NCI-H2029 treated with DMSO at 0.1 percent for 48 hours (cell line): ENCODE measurements at regions not wholly inside any gene's neighbourhood (a gene's known extent, or its start where the extent isn't known, plus 50 kb on each side); places are given as distances from the start of the nearest gene placed in this dataset.
"Not testable (repeated sequence)": the region's sequence is repeated elsewhere in the genome, so short reads cannot be mapped to it uniquely, and the experiment has no call there.

Experiments used
- DNase-seq: peaks from one replicate; lab custom pipeline; 2025; lab: John Stamatoyannopoulos, UW

DNA sequence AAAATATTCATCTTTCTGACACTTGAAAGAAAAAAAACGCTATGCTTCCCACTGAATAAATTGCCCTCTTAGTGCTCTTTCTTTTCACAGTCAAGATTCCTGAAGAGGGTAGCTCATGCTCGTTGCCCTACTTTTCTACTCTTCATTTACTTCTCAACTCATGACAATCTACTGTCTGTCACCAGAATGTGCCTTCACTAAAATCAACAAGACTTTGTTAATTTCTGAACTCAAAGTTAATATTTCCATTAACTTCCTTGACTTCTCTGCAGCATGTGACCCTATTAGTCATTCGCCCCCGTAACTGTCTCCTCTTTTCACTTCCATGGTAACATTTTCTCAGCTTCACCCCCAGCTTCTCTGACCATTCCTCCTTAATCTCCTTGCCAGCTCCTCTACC, 98.9 kb upstream of the MAPRE2 start:
- no peak for DNase-seq

GRCh38 chr18:34942975-34943374, 98.2 kb upstream of the MAPRE2 start:
- DNase-seq = no peak

DNA sequence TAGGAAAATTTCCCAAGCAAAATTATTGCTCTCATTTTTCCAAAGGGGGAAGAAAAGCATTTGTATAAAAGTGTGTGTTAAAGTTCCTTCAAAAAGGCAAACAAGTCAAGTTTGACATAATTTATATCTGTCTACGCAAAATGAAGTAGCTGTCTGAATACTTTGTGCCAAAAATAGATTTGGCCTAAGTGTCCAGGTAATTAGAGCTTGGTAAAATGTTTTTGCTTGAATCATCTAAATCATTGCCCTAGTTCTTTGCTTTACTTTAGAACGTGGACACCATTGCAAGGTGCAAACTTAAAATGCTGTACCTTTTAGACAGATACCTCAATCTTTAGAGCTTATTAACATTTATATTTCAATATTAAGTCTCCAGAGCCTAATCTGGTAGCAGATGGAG, 97.6 kb upstream of the MAPRE2 start:
- no peak for DNase-seq

- DNase-seq = no peak
Measured at GRCh38 chr18:34947711-34948125, 93.5 kb upstream of the MAPRE2 start.

- no peak for DNase-seq
Measured at GRCh38 chr18:34951625-34952379, 89.4 kb upstream of the MAPRE2 start.

DNA sequence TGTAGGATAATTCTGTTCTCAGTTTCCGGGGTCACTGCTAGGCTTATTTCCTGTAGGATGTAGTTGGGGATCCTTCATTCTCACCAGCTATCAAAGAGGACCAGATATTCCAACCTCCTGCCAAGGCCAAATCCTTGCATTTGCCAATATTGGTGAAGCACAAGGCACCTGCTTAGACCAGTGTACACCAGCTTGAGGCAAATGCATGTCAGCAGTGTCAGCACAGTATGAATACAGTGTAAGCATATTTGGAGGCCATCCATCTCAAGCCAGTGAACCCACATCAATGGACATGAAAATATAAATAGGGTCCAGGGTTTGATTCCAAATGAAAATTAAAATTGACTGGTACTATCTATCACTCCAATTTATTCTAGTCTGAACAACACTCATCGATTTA, 88.0 kb upstream of the MAPRE2 start:
- DNase-seq = no peak

DNA sequence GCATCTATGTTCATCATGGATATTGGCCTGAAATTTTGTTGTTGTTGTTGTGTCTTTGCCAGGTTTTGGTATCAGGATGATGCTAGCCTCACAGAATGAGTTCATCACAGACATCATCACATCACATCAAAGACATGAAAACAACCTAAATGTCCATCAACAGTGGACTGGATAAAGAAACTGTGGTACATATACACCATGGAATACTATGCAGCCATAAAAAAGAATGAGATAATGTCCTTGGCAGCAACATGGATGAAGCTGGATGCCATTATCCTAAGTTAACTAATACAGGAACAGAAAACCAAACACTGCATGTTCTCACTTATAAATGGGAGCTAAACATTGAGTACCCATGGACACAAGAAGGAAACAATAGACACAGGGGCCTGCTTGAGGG, 85.7 kb upstream of the MAPRE2 start:
- not testable (repeated sequence) for DNase-seq

- DNase-seq = no peak
Measured at GRCh38 chr18:34956663-34957062, 84.5 kb upstream of the MAPRE2 start.

DNA sequence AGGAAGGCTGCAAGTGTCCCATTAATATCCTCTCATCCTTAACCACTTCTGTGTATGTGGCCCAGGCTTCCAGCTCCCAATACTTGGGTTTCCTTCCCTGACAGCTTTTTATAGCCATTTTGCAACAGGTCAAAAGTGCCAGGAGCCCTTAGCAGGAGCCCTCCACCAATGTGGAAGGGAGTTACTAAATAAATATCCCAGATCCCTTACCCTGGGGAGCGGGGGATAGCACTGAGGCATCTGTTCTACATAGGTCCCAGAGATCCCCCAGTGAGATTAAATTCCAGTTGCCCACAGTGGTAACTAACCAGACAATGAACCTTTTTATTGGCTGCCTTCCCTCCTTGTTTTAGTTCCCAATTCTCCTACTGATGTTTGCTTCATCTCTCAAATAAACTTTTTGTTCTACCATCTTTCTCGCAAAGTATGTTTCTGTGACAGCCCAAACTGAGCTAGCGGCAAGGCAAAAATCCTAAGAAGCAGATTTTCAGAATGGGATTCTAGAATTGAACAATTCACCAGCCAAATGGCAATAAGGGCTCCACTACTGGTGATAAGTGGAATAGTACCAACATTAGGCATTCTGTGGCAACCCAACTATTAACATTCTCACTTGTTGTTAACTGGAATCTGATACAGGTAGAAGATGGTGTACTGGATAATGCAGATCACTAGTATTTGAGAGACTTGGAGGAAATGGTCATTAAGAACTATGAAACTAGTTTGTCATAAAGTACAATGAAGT, 83.9 kb upstream of the MAPRE2 start:
- no peak for DNase-seq

DNA sequence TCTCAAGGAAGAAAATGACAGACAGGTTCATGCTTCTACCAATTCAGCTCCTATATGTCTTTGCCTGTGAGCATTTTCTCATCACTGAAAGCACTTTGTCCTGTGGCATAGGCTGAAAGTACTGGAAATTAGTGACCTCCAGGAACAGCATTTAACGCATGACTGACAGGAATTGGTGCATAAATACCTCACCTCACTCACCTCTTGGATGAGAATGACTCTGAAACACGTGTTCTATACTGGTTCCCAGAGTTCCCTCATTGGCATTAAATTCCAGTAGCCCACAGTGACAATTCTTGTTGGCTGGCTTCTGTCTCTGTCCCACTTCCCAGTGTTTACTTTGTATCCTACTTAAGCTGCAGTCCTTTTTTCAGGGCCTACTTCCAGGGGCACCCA, 83.4 kb upstream of the MAPRE2 start:
- DNase-seq = no peak

- DNase-seq = no peak
Measured at GRCh38 chr18:34959211-34959829, 81.9 kb upstream of the MAPRE2 start.

DNA sequence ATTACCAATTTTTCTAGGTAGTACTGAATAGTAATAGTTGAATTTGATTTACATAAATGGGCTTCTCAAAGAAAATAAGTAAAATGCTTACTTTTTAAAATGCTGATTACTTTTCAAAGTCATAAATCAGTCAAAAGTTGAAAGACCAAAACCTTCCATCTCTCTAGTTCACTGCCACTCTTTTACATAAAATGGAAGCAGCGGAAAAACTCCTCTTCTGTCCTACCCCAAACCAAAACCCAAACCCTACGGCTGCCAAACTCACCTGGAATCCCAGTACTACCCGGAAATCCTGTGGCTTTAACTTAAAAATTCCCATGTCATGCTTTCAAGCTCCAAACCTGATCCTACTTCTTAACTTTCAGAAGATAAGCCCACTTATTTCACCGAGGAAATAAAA, 81.2 kb upstream of the MAPRE2 start:
- no peak for DNase-seq

GRCh38 chr18:34965108-34965507, 76.1 kb upstream of the MAPRE2 start:
- DNase-seq = peak; percentile 11

GRCh38 chr18:34965566-34965965, 75.6 kb upstream of the MAPRE2 start:
- no peak for DNase-seq

DNA sequence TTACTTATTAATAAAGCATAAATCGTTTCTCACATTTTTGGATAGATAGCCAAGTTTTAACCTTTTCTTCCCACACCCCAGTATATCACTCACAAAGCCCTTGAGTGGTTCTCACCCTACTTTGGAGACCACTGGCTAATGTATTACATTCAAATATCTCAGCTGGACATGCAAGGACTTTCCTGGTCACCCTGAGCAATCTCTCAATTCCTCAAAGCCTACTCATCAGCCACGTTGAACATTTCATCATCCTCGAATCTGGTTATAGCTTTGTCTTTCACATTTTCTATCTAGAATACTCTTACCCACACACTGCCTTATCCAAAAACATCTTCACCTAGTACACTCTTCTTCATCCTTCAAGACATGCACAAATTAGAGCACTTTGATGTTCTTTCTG, 71.1 kb upstream of the MAPRE2 start:
- no peak for DNase-seq

- DNase-seq = no peak
Measured at GRCh38 chr18:34971313-34971712, 69.9 kb upstream of the MAPRE2 start.

DNA sequence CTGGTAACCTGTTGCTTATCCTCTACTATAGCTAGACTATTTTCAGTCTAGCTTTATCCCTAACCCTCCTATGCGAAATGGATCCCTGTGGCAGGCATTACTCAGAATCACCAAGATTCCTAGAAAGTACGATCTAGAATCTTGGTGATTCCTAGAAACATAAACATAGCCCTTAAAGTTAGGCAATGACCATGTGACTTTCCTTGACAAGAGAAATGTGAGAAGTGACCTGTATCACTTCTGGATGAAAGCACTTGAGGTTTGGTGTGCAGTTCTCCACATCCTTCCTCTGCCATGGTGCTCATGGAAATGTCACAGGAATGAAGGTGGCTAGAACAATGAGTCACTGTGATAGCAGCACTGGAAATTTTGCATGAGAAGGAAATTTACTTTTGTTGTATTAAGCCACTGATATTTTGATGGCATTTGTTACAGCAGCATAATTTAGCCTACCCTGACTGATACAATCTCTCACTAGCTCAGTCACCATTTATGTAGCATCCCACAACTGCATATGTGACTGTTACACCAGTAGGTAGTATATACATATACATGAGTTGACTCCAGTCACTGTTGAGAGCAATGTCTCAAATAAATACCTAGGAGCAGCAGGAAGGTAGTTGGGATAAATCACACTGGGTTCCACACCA, 68.3 kb upstream of the MAPRE2 start:
- DNase-seq = no peak

DNA sequence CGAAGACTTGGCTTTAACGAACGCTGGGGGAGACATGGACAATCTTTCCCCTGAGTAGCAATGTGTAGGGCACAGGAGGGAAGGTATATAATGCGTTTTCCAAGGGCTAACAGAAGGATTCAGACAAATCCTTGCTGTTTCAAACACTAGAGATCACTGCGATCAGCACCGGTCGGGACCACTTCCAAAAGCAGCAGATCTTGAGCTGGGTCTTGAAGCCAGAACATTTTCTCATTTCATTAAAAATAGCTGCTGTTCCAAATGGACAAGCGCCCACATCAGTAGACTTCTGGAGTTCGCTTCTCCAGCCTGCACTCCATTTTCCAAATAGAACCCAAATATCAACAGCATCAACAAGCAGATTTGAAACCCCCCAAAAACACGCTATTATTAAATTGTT, 65.1 kb upstream of the MAPRE2 start:
- DNase-seq = no peak

DNA sequence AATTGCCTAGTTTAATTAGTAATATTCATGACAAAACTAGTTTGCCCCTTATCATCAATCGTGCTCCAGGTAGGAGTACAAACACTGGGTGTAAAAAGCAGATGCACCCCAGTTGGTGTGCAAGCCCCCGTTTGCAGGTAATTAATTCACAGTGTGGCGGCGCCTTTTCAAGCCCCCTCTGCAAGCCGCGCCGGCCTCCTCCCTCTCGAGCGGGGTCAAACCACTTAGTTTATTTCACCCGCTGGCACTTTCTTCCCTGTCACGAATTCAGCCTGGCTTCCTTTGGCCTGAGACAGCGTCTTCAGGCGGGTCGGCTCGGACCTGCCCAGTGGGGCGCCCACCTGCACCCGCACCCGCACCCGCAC, 64.7 kb upstream of the MAPRE2 start:
- DNase-seq = no peak

- no peak for DNase-seq
Measured at GRCh38 chr18:34976899-34977837, 64.0 kb upstream of the MAPRE2 start.

DNA sequence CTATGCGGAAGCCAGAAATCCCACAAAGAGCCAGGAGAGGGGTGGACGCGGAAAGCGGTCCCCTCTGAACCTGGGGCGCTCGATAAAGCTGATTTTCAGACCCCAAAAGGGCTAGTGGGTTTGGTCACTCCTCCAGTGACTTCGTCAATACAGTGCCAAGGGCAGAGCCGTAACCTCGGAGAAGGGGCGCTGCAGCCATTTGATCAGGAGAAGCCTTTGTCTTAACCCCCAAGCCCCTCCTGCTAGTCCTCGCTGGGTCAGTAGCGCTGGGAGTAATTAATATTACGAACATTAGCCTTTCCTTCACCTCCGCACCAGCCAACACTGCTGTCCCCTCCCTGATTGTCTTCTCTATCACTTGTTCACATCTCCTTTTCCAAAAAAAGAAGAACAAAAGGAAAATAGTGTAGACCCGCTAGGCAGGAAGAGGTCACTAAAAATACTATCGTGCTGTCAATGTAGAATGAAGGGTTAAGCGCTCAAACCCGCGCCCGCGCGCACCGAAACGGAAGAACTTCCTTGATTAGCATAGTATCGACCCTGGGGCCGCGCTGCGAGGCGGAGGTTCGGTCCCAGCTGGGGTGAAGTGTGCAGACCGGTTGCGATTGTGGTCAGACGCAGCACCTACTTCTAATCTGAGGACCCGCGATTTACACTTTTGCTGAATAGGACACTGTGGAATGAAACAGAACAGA, 63.2 kb upstream of the MAPRE2 start:
- peak; percentile 40 for DNase-seq
